Activated CD4-positive, CD25-positive, alpha-beta regulatory T cell (primary cell): ENCODE measurements at regions not wholly inside any gene's neighbourhood (a gene's known extent, or its start where the extent isn't known, plus 50 kb on each side); places are given as distances from the start of the nearest gene placed in this dataset.
"Not testable (repeated sequence)": the region's sequence is repeated elsewhere in the genome, so short reads cannot be mapped to it uniquely, and the experiment has no call there.

Experiments used
- DNase-seq, 4 experiments: peaks; one replicate each; lab custom pipeline; 2025; lab: John Stamatoyannopoulos, UW

DNA sequence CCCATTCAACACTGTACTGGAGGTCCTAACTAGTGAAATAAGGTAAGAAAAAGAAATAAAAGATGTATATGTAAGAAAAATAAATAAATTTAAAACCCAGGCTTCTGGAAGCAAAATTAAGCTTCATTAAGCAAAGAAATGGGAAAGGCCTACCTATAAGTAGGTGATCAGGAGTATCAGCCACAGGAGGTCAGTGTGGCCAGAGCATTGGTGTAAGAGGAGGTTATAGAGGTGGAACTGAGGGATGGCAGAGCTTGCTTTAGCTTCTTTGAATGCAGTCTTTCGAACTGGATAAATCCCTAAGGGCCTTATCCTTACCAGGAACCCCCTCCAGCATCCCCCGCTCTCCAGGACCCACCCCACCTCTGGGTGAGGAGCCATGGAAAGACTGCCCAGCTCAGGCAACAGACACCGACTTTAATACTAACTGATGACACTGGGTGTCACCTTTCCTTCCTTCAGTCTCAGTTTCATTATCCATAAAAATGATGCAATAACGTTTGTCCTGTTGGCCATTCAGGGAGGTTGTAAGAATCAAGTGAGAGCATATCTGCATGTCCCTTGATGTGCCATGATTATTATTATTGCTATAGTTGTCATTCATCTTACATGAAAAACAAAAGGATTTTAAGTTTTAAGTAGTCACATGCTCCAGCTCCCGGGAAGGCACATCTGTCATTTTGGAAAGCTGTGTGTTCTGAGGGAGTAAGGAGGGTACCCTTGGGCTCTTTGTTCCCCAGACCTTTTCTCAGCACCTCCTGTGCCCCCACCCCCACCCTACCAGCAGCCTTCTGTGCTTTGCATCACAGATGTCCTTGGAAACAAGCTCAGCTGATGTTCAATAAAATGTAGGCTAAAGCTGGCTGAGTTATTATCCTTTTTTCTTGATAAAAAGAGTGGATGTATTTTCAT, 50.8 kb upstream of the CTNNA1 start:
- DNase-seq, result no peak

DNA sequence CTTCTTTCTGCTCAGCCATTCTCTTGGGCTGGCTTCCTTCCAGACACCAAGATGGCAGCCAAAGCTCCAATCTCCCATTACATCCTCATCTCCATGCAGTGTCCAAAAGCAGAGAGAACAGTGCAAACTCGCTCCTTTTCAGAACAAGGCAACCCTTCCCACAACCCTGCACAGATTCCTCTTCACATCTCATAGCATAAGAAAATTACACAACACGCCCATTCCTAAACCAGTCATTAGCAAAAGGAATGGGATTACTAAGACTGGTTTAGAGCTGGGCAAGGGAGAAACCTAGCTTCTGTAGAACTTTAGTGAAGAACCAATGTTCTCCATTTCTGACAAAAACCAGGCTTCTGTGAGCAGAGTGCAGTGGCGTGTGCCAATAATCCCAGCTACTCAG, 51.5 kb upstream of the CTNNA1 start:
- DNase-seq, result no peak

DNA sequence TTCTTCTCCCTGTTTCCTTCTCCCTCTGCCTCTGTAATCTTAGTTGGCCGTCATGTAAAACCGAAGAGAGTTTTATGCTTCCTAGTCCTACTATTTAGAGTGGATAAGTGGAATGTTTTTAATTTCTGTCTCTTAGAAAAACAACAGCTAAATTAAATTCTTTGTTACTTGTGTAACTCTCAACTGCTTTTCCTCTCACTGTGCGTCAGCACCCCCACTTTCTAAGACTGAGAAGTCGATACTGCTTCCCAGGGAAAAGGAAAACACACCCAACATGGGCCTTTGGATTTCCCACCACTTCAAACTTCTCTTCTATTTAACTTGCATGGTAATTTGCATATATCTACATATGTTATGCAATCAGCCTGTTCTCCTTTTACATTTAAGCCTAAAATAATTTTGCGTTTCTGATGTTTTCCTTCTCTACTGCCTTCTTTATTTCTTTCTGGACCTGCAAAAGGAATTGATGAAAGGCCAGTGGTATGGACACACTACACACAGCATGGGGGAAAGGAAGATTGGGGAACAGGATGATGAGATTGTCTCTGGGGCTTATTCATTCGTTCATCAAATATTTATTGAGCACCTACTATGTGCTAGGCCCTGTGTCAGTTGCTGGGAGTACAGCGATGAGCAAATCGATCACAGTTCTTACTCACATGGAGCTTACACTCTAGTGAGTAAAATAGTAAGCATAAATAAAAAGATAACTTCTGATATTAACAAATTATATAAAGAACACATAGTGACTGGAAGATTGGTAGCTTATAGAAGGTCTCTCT, 52.5 kb upstream of the CTNNA1 start:
- DNase-seq, result no peak

DNA sequence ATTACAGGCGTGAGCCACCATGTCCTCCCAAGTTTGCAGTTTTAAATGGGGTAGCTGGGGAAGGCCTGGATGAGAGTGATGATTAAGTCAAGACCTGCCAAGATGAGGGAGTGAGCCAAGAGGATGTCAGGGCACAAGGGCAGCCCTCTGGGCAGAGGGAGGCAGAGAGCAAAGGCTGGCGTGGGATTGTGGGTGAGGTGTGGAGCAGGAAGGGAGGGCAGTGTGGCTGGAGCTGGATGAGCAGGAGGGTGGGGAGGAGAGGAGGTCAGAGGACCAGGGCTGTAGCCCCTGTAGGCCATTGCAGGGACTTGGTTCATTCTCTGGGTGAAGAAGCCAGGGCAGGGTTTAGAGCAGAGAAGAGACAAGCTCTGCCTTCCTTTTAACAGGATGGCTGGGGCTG, 53.7 kb upstream of the CTNNA1 start:
- no peak for DNase-seq

DNA sequence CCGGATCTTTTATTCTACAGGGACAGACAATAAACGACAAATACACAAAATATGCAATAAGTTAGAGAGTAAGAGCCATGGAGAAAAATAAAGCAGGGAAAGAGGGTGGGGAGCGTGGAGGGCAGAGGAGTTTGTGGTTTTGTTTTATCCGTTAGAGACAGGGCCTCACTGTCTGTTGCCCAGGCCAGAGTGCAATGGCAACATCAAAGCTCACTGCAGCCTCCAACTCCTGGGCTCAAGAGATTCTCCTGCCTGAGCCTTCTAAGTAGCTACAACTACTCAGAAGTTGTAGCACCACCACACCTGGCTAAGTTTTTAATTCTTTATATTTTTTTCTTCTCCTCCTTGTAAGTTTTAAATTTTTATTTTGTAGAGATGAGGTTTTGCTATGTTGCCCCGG, 54.5 kb upstream of the CTNNA1 start:
- no peak for DNase-seq

DNA sequence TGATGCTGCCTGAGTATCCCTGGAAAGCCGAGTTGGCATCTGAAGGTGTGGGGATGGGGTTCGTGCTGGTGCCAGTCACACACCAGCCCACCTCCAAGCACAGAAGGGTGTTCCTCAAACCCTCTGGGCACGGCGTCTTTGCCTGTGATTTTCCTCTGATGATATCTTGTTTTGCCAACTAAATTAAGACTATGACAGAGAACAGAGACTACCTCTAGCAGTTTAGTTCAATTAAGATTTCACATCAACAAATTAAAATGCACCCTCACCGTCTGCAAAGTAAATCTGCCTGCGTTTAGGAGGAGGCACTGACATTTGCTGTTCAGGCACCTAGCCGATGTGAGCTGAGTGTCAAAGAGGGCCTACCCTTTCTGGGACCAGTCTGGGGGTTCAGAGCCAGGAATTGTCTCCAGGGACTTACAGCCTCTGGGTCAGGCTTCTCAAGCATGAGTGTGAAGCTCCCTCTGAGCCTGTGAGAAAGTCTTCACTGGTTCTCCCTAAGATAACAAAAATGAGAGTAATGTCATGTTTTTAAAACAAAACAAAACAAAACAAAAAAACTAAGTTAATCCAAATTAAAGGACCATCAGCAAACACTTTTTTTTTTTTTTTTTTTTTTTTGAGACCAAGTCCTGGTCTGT, 55.4 kb upstream of the CTNNA1 start:
- DNase-seq, result no peak

DNA sequence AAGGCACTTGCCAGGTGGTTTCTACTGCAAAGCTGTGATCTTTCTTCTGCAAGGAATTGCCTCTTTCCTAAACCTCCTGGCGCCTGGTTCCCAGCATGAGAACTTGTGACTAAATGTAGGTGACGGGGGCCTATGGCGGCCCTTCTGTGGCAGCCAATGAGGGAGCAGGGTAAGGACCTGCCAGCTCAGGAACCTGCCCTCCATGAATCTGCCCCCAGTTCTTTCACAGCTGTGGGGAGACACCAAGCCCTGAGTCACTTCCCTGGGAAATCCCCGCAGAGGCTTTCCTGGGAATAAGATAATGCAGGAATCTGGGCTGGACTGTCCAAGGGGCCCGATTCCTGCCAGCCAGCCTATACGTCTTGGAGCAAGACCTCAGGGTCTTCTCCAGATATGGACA, 56.7 kb upstream of the CTNNA1 start:
- no peak for DNase-seq

DNA sequence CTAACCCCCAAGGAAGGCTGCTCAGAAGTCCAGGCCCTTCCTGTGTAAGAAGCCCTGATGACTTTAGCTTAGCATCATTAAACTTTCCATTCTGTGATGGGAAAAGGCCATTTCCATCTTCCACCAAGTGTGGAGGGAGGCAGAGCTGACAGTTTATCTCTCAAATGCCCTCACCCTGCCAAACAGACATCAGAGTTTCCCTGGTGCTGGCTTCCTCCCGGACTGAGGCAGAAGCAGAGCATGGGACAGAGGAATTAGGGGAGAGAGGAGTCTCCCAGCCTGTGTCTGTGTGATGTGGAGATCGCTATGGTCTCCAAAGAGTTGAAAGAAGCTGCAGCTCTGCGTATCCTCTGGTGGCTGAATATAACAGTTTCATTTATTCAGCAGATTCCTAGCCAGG, 57.4 kb upstream of the CTNNA1 start:
- no peak for DNase-seq

DNA sequence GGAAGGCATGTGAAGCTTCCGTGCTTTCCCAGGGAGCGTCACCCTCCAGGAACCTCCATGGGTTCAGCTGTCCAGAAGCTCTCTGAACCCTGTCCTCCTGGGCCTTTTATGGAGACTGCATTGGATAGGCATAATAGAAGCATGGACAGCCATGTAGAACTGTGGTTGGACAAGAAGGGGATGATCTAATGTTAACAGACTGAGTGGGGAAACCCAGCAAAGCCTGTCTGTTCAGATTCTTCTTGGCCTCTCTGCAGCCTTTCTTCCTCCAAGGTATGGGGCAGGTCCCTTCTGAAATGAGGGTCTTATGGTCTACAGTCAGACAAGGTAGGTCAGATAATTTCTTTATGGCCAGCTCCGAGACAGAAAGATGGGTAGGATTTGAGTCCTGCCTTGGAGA, 59.1 kb upstream of the CTNNA1 start:
- no peak for DNase-seq

DNA sequence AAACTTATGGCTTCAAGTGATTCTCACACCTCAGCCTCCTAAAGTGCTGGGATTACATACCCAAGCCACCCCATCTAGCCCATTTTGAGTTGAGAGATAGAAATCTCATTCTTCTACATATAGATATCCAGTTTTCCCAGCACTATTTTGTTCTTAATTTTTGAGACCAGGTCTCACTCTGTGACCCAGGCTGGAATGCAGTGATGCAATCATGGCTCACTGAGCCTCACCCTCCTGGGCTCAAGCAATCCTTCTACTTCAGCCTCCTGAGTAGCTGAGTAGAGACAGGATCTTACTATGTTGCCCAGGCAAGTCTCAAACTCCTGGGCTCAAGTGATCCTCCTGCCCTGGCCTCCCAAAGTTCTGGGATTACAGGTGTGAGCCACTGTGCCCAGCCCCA, 60.9 kb upstream of the CTNNA1 start:
- no peak for DNase-seq

DNA sequence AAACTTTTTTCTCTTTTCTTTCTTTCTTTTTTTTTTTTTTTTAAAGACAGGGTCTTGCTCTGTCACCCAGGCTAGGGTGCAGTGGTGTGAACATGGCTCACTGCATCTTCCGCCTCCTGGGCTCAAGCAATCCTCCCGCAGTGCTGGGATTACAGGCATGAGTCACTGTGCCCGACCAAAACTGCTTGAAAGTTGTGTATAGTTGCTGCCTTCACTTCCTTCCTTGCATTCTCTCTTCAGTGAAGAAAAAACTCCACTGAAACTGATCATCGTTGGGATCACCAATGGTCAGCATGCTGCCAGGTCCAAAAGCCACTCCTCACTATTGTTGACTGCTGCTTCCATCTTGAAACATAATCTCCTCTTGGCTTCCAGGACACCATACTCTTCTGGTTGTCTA, 66.6 kb upstream of the CTNNA1 start:
- DNase-seq, result no peak

DNA sequence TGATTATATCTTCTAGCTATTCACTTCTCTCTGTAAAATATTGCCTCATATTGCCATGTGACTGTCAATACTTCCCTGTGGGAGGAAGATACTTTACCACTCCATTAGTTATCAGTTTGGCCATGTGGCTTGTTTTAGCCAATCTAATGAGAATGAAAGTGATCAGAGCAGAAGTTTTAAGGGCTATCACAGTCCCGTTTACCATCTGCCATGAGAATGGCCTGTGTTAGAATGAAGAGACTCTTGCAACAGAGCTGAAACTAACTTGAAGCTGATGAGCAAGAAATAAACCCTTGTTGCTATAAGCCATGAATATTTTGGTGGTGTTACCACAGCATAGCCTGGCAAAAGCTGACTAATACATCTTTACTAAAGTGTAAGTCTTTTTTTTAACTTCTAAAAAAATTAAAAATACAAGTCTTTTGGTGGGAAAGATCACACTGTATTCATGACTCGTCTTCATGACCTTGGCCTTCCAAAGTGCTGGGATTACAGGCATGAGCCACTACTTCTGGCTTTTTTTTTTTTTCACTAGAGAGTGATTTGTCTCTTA, 68.0 kb upstream of the CTNNA1 start:
- no peak for DNase-seq

DNA sequence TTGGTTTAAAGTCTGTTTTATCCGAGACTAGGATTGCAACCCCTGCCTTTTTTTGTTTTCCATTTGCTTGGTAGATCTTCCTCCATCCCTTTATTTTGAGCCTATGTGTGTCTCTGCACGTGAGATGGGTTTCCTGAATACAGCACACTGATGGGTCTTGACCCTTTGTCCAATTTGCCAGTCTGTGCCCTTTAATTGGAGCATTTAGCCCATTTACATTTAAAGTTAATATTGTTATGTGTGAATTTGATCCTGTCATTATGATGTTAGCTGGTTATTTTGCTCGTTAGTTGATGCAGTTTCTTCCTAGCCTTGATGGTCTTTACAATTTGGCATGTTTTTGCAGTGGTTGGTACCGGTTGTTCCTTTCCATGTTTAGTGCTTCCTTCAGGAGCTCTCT, 70.8 kb upstream of the CTNNA1 start:
- DNase-seq, result not testable (repeated sequence)

DNA sequence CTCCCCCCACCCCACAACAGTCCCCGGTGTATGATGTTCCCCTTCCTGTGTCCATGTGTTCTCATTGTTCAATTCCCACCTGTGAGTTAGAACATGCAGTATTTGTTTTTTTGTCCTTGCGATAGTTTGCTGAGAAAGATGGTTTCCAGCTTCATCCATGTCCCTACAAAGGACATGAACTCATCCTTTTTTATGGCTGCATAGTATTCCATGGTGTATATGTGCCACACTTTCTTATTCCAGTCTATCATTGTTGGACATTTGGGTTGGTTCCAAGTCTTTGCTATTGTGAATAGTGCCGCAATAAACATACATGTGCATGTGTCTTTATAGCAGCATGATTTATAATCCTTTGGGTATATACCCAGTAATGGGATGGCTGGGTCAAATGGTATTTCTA, 74.4 kb upstream of the CTNNA1 start:
- DNase-seq, result not testable (repeated sequence)

DNA sequence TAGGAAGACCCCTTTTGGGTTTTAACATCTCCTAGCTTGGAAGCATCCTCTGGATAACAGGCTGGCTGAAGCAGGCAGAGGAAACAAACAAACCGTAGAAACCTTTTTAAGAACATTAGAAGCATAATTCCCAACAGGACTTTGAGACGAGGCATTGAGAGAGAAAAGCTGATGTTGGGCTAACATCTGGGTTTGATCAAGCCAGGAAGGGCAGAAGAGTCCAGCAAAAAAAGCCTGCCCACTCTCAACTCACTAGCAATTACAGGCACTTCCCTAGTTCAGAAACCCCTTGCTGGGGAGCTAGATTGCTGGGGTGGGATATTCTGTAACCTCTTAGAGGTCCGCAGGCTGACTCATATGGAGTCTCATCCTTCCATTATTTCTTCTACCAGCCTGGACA, 75.4 kb upstream of the CTNNA1 start:
- no peak for DNase-seq

DNA sequence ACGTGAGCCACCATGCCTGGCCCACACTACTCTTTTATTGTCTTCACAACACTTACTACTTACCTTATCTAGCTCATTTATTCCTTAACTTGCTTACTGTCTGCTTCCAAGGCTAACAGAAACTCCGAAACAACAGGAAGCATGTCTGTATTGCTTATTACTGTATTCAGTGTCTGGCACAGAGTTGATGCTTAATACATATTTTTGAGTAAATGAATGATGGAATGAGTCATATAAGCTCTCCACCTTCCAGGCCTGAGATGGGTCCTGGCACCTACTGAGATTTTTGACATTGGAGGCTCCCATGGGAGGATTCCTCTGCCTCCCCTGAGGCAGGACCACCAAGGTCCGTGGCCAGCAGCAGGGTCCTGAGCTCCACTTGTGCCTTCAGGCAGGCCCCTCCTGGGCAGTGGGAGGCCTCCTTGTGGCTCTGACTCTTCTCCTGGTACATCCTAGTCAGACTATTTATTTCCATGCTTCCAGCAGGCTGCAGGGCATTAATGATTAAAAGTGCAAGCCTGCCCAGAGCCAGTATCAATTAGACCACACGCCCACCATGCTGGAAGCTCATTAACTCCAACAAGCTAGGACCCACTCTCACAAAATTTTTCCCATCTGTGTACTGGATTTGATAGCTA, 76.5 kb upstream of the CTNNA1 start:
- DNase-seq, result no peak

DNA sequence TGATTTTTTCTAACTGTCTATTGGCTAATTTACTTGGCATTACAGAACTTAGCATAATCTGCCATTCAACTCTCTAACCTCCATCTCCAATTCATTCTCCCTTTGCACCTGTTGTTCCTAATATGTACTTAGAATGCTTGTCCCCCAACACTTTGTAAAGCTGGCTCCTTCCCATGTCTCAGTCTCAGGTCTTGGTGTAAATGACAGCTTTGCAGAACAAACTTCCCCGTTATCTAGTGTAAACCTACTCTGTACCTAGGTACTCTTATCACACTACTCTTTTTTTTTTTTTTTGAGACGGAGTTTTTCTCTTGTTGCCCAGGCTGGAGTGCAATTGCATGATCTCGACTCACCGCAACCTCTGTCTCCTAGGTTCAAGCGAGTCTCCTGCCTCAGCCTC, 77.2 kb upstream of the CTNNA1 start:
- DNase-seq, result no peak

DNA sequence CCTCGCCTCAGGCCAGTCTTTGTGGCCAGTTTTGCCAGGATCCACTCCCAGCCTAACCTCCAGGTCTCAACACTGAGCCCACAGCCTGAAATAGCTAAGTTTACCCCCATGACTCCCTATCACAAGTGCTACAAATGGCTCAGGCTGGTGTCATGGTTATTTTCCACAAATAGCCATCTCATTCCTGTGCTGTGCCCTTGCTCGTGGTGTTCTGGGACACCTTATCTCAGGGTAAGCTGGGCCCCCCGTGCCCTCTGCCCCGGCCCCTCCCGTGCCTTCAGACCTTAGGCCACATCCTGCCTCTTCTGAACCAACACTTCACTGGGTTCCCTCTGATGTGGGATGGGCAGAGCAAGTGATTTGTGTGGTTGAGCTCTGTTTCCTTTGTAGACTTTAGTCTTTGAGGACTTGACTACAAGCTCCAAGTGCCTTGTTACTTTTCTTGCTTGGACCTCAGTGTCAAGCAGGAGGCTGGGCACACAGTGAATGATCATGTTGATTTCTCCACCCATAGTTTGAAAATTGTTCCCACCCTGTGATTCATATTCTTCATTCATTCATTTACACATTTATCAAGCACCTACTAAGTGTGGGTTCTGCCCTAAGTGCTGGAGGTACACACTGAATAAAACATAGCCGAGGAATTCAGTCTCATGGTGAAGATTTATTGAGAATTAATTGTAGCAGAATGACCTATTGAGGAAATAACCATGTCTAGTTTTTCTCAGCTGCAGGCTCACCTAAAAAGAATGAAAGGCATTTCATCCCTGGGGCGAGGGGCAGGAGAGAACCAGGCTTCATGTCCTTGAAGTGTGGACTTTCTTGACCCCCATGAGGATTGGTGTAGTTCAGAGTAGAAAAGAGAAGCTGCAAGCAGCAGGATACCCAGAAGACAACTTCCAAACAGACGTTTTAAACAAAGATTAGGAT, 84.5 kb upstream of the CTNNA1 start:
- peak in 1 of 4 experiments; percentile 4 for DNase-seq

DNA sequence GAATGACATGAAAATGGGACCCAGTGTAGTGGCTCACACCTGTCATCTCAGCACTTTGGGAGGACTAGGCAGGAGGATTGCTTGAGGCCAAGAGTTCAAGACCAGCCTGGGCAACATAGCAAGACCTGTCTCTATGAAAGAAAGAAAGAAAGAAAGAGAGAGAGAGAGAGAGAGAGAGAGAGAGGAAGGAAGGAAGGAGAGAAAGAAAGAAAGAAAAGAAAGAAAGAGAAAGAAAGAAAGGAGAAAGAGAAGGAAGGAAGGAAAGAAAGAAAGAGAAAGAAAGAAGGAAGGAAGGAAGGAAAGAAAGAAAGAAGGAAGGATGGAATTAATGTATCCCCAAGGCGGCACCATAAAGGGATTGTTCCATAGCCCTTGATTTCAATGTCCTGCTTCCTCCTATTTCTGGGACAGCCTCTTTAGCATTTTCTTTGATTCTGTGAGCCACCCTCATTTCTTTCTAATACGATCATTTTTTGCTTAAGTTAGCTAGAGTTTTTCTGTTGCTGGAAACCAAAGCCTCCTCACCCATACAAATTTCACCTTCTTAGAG, 85.4 kb upstream of the CTNNA1 start:
- not testable (repeated sequence) for DNase-seq

DNA sequence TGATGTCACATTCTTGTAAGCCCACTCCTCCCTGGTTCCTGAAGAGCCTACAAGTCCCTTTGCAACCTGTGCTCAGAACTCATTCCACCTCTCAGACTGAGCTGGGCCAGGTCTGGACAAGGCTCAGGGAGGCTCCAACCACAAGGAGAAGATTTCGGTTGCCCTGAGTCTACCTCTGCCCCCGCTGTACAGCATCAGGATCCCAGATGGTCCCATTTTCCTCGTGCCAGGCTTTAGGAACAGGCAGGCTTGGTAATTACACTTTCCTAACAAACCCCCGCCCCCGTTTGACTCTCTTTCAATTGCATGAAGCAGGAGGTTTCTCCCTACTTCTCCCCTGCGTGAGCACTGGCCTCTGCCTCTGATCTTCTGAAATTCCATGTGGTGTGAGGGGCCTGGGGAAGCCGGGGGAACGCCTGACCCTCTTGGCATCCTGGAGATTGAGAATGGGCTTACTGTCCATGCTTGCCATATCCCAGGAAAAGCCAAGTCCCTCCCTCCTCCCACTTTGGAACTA, 86.9 kb upstream of the CTNNA1 start:
- DNase-seq, result no peak
